Adrenal gland (tissue), 9 donors: ENCODE measurements at regions not wholly inside any gene's neighbourhood (a gene's known extent, or its start where the extent isn't known, plus 50 kb on each side); places are given as distances from the start of the nearest gene placed in this dataset.

Source experiments
- DNase-seq, 7 donors: peaks; one replicate each; pipeline ENCODE4 v3.0.0-alpha.2; 2019 to 2020
- H3K27ac ChIP-seq, 5 donors: fragments of 200-600 bp; sonication (generic) in 4 of 5; 1 replicate in 3 of 5; 2 replicates in 2 of 5; pipeline versions ENCODE4 v1.5.1 to v1.8.0; 2016 to 2020; ENCODE audit warnings: mild to moderate bottlenecking in 1 of 5
- H3K27me3 ChIP-seq: fragments of 200-600 bp; 2 replicates; pipeline ENCODE4 v1.8.0; 2021
- H3K36me3 ChIP-seq, 2 donors: fragments of 200-600 bp; replicated peaks in 1 of 2; 1 replicate in 1 of 2; 2 replicates in 1 of 2; pipeline versions ENCODE4 v1.5.1 to v1.8.0; 2018 to 2022
- H3K4me1 ChIP-seq, 2 donors: fragments of 200-600 bp; replicated peaks in 1 of 2; 1 replicate in 1 of 2; 2 replicates in 1 of 2; pipeline versions ENCODE4 v1.5.1 to v1.8.0; 2018 to 2021
- H3K4me3 ChIP-seq, 4 donors: fragments of 200-600 bp; sonication (generic) in 3 of 4; one replicate each; pipeline ENCODE4 v1.5.1; 2016 to 2018
- H3K9me3 ChIP-seq, 3 donors: fragments of 200-600 bp; sonication (generic) in 1 of 3; replicated peaks in 1 of 3; 1 replicate in 2 of 3; 2 replicates in 1 of 3; pipeline versions ENCODE4 v1.5.1 to v1.8.0; 2016 to 2021
- CTCF ChIP-seq, 6 experiments: fragments of 450-650 bp in 4 of 6; fragments of 200-600 bp in 2 of 6; sonication (generic) in 1 of 6; IDR thresholded peaks; 1 replicate in 5 of 6; 2 replicates in 1 of 6; pipeline versions ENCODE4 v1.5.1 to v1.8.0; 2016 to 2021; ENCODE audit warnings: antibody characterized with exemption in 6 of 6, mild to moderate bottlenecking in 2 of 6, moderate library complexity in 1 of 6
- POLR2A ChIP-seq, 2 donors: fragments of 450-650 bp; IDR thresholded peaks; one replicate each; pipeline ENCODE4 v1.6.1; 2017; ENCODE audit warnings: antibody characterized with exemption in 2 of 2, mild to moderate bottlenecking in 2 of 2, moderate library complexity in 1 of 2
- WGBS, 4 donors: extraction: QIAGEN DNeasy Blood & Tissue Kit in 2 of 4; methylation state at CpG; one replicate each; pipeline versions ENCODE4 v1.1.5 to v1.1.7; 2013 to 2017; 5-methylcytosine and 5-hydroxymethylcytosine counted together
- intact Hi-C, 2 donors: fragments of 100-400 bp; cut with DNase I; formaldehyde crosslinking; loops; one replicate each; pipeline versions ENCODE4 v1.14.1 to v1.15.0; 2022 to 2023
- donor health status: healthy with polysubstance abuse.
- donor health status: Bipolar disorder and iron deficiency.
- donor health status: DM: yes; HTN: yes; CAD: no.
- donor health status: DM: no; HTN: no; CAD: no.
- donor health status: DM: no; HTN: no; CAD: no.

- intact Hi-C loops = no loop called here
- Histone ChIP-seq H3K9me3 (no peaks in the 10 kb centered on the region), H3K27ac (no peak overlapping the region), H3K27me3 (no peaks in the 10 kb centered on the region), H3K4me3 (no peak overlapping the region), H3K36me3 (no peaks in the 10 kb centered on the region), H3K4me1 (no peaks in the 10 kb centered on the region)
- TF ChIP-seq POLR2A (IDR thresholded peaks at IDR 0.05) = no peak
- TF ChIP-seq CTCF (IDR thresholded peaks at IDR 0.05) = no peak
- 81 to 93% (median 90%) methylated on average over 12 of the region's 12 CpGs for WGBS, 4 donors
- DNase-seq = no peak
Measured at GRCh38 chr18:68459968-68460367, 254.9 kb downstream of the TMX3 start.

GRCh38 chr18:68456985-68457384 lies 257.9 kb downstream of the TMX3 start:
- DNase-seq = no peak
- H3K27ac ChIP-seq = no peak overlapping the region
- H3K27me3 ChIP-seq = no peaks in the 10 kb centered on the region
- no peak overlapping the region for H3K4me3 ChIP-seq
- 67 to 78% (median 72%) methylated on average over 4 of the region's 4 CpGs for WGBS, 4 donors
- H3K36me3 ChIP-seq = no peaks in the 10 kb centered on the region
- intact Hi-C loops = no loop called here
- no peaks in the 10 kb centered on the region for H3K9me3 ChIP-seq
- no peaks in the 10 kb centered on the region for H3K4me1 ChIP-seq
- no peak for TF ChIP-seq CTCF (IDR thresholded peaks at IDR 0.05)
- TF ChIP-seq POLR2A (IDR thresholded peaks at IDR 0.05) = no peak

GRCh38 chr18:68455229-68455603 lies 259.7 kb downstream of the TMX3 start:
- no peak for DNase-seq
- Histone ChIP-seq H3K27me3 (no peaks in the 10 kb centered on the region), H3K36me3 (no peaks in the 10 kb centered on the region), H3K4me1 (no peaks in the 10 kb centered on the region), H3K9me3 (no peaks in the 10 kb centered on the region), H3K27ac (no peak overlapping the region), H3K4me3 (no peak overlapping the region)
- TF ChIP-seq POLR2A (IDR thresholded peaks at IDR 0.05) = no peak
- TF ChIP-seq CTCF (IDR thresholded peaks at IDR 0.05) = no peak
- intact Hi-C loops = no loop called here

- intact Hi-C loops = no loop called here
- no peaks in the 10 kb centered on the region for H3K4me1 ChIP-seq
- WGBS, 4 donors = 68 to 82% (median 73%) methylated on average over 2 to 3 of the region's 3 CpGs
- no peaks in the 10 kb centered on the region for H3K9me3 ChIP-seq
- no peak overlapping the region for H3K4me3 ChIP-seq
- no peak overlapping the region for H3K27ac ChIP-seq
- no peaks in the 10 kb centered on the region for H3K36me3 ChIP-seq
- DNase-seq = no peak
- H3K27me3 ChIP-seq = no peaks in the 10 kb centered on the region
- no peak for TF ChIP-seq CTCF (IDR thresholded peaks at IDR 0.05)
- TF ChIP-seq POLR2A (IDR thresholded peaks at IDR 0.05) = no peak
Measured at GRCh38 chr18:68454511-68455228, 260.2 kb downstream of the TMX3 start.
